ENCODE measurements at regions not wholly inside any gene's neighbourhood (a gene's known extent, or its start where the extent isn't known, plus 50 kb on each side); places are given as distances from the start of the nearest gene placed in this dataset.

GRCh38 chr7:63931985-63932577 lies 66.6 kb upstream of the ZNF722 start:
- TF ChIP-seq, protein P1, sequence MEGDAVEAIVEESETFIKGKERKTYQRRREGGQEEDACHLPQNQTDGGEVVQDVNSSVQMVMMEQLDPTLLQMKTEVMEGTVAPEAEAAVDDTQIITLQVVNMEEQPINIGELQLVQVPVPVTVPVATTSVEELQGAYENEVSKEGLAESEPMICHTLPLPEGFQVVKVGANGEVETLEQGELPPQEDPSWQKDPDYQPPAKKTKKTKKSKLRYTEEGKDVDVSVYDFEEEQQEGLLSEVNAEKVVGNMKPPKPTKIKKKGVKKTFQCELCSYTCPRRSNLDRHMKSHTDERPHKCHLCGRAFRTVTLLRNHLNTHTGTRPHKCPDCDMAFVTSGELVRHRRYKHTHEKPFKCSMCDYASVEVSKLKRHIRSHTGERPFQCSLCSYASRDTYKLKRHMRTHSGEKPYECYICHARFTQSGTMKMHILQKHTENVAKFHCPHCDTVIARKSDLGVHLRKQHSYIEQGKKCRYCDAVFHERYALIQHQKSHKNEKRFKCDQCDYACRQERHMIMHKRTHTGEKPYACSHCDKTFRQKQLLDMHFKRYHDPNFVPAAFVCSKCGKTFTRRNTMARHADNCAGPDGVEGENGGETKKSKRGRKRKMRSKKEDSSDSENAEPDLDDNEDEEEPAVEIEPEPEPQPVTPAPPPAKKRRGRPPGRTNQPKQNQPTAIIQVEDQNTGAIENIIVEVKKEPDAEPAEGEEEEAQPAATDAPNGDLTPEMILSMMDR (conservative IDR thresholded peaks at IDR 0.05 in 1 of 2, IDR thresholded peaks at IDR 0.05 in 1 of 2; ENCODE audit: extremely low read depth in 1 of 2, insufficient read depth in 1 of 2, low read depth in 1 of 2, low read length in 2 of 2) = no peak
- TF ChIP-seq EZH2 (IDR thresholded peaks at IDR 0.05; ENCODE audit: borderline replicate concordance, low read length) = no peak
